GM19351 (cell line): ENCODE measurements at regions not wholly inside any gene's neighbourhood (a gene's known extent, or its start where the extent isn't known, plus 50 kb on each side); places are given as distances from the start of the nearest gene placed in this dataset.

ENCODE experiments used
- ATAC-seq: cut with Tn5 transposase; IDR thresholded peaks from one replicate; pipeline ENCODE4 v1.9.1; 2021; ENCODE audit warnings: mild to moderate bottlenecking, moderate library complexity; ENCODE audit not compliant: unreplicated experiment

- ATAC-seq, result no peak
Observed at GRCh38 chr21:41633627-41634026, 125.7 kb upstream of the TMPRSS2 start.

GRCh38 chr21:41632748-41633475, 125.0 kb upstream of the TMPRSS2 start:
- ATAC-seq, result no peak

DNA sequence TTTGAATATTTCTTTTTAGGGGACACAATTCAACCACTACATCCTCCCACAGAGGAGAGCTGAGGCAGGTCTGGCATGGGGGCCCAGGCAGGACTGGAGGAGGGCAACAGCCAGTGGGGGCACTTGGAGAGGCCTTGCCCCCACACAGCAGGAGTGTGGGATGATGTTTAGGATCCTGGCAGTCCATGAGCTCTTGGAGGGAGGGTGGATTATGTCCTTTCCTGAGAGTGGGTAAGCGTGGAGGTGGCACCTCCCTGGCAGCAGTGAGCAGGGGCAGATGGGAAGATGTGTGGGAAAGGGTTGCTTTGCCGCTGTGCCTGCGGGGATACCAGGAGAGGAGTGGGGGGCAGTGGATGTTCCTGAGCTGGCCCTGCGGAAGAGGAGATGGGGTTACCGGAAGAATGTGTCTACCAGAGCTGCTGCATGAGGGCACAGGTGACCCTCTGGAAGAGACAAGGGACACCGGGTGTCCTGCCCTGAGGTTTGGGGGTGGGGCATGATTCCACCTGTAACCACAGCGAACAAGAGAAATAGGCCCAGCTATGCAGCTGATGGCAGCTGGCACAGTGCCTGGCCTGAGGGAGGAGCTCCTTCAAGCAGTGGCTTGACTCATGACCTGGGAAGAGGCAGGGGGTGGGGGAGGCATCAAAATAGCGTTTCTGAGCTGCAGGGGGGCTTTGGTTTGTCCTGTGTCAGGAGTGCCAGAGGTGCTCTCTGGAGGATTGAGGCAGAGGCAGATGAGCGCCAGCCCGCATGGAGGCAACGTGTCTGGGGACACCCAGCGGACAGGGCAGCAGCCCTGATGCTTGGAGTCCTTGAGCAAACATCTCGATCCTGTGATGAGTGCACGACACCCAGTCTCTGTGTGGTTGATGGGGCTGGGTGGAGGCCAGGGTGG, 123.9 kb upstream of the TMPRSS2 start:
- ATAC-seq, result no peak

DNA sequence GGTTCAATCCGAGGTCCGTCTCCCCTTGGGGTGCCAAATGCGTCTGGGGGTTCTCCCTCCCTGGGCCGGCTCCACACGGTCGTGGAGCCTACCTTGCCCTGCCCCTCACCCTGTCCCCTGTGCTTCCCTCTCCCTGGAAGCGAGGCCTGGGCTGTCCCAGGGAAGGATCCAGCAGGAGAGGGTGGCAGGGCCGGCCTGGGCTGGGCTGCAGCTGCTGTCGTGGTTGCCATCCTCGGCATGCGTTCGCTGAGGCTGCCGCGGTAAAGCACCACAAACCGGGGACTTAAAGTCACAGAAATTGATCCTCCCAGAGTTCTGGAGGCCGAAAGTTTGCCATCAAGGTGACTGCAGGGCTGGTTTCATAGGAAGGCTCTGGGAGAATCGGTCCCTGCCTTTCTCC, 123.0 kb upstream of the TMPRSS2 start:
- ATAC-seq, result no peak

DNA sequence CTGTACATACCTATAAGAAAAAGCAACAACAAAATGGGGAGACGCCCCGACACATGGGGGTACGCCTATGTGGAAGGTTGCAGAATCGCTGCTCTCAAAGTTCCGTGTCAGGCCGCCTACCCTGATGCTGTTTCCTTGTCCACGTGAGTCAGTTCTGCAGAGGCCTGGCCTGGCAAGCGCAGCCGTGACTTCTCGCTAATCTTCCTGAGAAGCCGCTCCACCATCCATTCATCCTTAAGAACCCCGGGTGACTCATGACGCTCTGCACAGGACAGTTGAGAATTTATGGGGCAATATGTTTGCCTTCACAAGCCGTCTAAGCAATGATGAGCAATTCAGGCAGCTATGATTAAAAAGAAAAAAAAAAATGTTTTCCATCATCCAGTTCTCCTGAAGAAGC, 122.3 kb upstream of the TMPRSS2 start:
- no peak for ATAC-seq

GRCh38 chr21:41628256-41628655, 120.3 kb upstream of the TMPRSS2 start:
- ATAC-seq, result no peak

GRCh38 chr21:41627428-41627827, 119.5 kb upstream of the TMPRSS2 start:
- no peak for ATAC-seq

DNA sequence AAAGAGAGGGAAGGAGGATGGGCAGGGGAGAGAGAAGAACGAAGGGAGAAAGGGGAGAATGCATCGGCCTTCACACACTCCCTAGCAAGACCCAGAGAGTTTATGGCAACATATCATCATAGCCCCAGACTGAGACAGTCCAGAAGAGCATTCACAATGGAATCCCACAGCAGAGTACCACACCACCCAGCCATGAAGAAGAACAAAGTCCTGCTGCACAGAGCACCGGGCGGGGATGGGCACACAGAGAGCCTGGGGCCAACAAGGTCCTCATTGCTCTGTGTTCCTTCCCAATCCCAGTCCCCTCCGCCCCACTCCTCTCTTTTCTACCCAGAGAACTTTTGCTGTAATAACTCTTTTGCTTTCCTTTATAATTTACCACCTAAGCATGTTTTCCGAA, 118.1 kb upstream of the TMPRSS2 start:
- no peak for ATAC-seq

- ATAC-seq, result no peak
Observed at GRCh38 chr21:41625428-41625827, 117.5 kb upstream of the TMPRSS2 start.

- ATAC-seq, result no peak
Observed at GRCh38 chr21:41624674-41625310, 116.8 kb upstream of the TMPRSS2 start.

GRCh38 chr21:41623945-41624344, 116.0 kb upstream of the TMPRSS2 start:
- no peak for ATAC-seq

DNA sequence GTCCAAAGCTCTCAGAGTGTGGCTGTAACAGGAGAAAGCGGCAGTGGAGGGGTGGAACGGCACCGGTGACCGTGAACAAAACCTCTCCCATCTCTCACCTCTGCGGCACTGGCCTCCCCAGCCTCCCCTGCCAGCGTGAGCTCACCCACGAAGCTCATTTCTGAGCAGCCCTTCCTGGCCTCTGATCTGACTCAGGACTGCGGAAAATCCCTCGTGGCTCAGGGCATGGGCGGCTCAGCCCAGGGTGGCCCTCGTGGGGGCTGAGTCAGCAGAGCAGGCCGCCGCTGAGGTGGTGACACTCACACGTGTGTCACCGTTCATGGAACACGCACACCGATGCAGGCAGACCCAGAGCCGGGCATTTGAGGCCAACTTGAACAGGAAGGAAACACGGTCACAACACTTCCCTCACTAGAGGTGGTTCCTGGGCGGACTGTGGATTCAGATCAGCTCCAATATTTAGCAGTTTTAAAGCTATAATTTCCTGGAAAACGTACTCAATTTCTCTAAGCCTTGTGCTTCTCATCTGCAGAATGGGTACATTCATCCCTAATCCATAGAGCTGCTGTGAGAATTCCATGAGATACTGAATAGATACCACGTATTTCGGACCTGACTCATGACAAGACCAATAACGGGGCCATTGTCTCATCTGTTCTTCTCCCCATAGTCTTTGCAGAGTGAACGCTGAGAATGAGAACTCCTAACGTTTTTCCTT, 115.0 kb upstream of the TMPRSS2 start:
- no peak for ATAC-seq

DNA sequence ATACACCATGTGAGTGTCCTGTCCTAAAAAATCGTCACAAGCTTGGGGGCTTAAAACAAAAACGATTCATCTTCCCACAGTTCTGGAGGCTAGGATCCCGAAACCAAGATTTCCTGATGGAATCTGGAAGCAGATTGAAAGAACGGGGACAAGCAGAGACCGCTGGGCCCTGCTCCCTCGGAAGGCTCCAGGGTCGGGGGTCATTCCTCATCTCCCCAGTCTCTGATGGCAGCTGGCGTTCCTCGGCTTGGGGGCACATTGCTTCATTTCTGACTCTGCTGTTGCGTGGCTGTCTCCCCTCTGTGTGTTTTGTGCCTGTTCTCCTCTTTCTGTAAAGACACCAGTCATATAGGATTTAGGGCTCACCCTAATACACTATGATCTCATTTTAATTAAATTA, 114.2 kb upstream of the TMPRSS2 start:
- ATAC-seq, result no peak

DNA sequence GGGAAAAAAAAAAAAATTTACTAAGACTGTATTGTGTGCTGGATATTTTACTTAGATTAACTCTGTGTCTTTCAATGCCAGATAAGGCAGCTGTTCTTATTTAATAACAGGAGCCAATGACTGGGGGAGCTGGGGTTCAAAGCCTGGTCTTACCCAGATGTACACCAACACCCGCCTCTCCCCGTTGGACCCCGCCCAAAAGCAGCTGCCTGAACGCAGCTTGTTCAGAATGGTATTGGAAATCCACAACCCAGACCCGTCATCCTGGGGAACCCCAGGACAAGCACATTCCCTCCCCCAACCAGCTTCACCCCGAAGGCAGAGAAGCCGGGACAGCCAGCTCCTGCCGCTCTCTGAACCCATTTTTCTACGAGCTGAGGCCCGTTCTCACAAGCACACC, 113.6 kb upstream of the TMPRSS2 start:
- no peak for ATAC-seq

DNA sequence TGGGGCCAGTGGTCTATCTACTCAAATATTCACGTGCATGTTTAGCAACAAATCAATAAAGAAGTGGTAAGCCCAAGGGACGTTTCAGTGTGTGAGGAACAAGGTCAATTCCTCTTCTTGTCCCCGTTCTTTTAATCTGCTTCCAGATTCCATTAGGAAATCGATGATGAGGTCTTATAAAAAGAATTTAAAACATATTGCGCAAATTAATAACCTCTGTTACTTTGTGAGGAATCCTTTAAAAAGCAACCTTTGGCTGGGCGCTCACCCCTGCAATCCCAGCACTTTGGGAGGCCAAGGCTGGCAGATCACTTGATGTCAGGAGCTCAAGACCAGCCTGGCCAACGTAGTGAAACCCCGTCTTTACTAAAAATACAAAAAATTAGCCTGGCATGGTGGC, 113.0 kb upstream of the TMPRSS2 start:
- no peak for ATAC-seq

DNA sequence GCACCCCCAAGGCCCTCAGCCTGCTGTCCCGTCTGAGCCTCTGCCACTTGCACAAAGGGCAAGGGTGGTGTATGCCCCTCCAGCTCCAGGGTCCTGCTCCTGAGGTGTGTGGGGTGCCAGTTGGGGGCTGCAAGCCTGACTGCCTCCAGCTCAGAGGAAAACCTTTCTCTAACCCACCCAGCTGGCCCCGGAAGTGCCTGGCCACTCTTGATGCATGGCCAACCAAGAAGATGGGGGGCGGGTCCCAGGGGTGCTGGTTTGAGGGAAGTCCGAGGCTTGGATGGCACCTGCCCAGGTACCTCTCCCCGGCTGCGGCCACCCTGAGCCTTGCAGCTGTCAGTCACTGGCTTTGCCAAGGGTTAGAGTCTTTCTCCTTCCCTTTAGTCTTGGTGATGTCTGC, 112.6 kb upstream of the TMPRSS2 start:
- no peak for ATAC-seq

DNA sequence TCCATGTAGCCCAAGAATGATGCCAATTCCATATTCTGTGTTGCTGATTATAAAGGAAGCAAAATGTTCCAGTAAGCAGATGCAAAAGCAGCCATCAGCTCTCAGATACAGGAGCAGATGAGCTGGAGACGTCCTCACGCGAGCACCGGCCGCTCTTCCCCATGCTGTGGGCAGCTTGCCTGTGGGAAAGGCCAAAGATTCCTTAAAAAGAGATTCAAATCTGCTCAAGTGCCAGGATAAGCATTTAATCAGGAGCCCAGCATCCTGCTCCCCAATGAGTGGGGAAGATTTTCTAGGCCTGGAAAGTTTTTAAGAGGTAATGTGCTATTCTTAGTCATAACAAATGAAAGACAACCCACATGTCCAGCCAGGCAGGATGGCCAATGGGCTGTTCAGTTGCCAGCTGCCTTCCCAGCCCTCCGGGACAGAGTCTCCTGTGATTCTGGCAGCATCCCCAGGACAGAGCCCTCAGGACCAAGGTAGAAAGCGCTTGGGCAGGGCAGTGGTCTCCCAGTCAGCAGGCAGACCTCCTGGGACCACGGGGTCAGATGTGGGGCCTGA, 108.2 kb upstream of the TMPRSS2 start:
- no peak for ATAC-seq

- ATAC-seq, result no peak
Observed at GRCh38 chr21:41615613-41616012, 107.7 kb upstream of the TMPRSS2 start.

- no peak for ATAC-seq
Observed at GRCh38 chr21:41614511-41614910, 106.6 kb upstream of the TMPRSS2 start.

- no peak for ATAC-seq
Observed at GRCh38 chr21:41613533-41613909, 105.6 kb upstream of the TMPRSS2 start.
